Endothelial cell of umbilical vein (primary cell): ENCODE measurements at regions not wholly inside any gene's neighbourhood (a gene's known extent, or its start where the extent isn't known, plus 50 kb on each side); places are given as distances from the start of the nearest gene placed in this dataset.

Experiments
- BruUV-seq: library from RNA; stranded (reverse); fragments of 400-500 nt; replicated peaks from 2 replicates; lab custom pipeline; 2021; lab: Mats Ljungman, UMichigan
- CTCF ChIA-PET: fragments of 300-600, 350-600 bp; sonication (Branson Sonifier 250); formaldehyde crosslinking; loops from one replicate; lab custom pipeline; 2021; ENCODE audit warnings: antibody characterized with exemption, inconsistent platforms; lab: Charles Lee
- POLR2A ChIA-PET: fragments of 300-600, 350-600 bp; sonication (Branson Sonifier 250); formaldehyde crosslinking; loops from one replicate; lab custom pipeline; 2021; ENCODE audit warnings: antibody characterized with exemption, inconsistent platforms; lab: Charles Lee
- DNase-seq: peaks from one replicate; pipeline ENCODE4 v3.0.0-alpha.2; 2011; ENCODE audit warnings: low read depth, low spot score
- FAIRE-seq: peaks from 2 replicates; lab custom pipeline; 2011; peaks lifted over from hg19 to GRCh38; lab: Jason Lieb, UNC
- H2AFZ ChIP-seq: 2 replicates; pipeline ENCODE4 v1.6.0; 2012; ENCODE audit warnings: low read depth, low read length, control low read depth, inconsistent platforms
- H3K27ac ChIP-seq: 2 replicates; pipeline ENCODE4 v1.5.1; 2011; ENCODE audit warnings: low read depth, mild to moderate bottlenecking, control low read depth, low read length, moderate library complexity; ENCODE audit not compliant: insufficient read depth
- H3K27me3 ChIP-seq, 2 experiments: 2 replicates each; pipeline versions ENCODE4 v1.6.0 to v1.6.1; 2011; ENCODE audit warnings: low read length in 2 of 2, mixed read lengths in 1 of 2; ENCODE audit not compliant: control insufficient read depth in 2 of 2, insufficient read depth in 2 of 2
- H3K36me3 ChIP-seq, 2 experiments: 2 replicates in 1 of 2; 3 replicates in 1 of 2; pipeline ENCODE4 v1.5.1; 2011; ENCODE audit warnings: low read length in 2 of 2, mild to moderate bottlenecking in 1 of 2, moderate library complexity in 1 of 2; ENCODE audit not compliant: control insufficient read depth in 2 of 2, insufficient read depth in 2 of 2; ENCODE audit errors: extremely low read depth in 1 of 2
- H3K4me1 ChIP-seq: 3 replicates; pipeline ENCODE4 v1.5.1; 2011; ENCODE audit warnings: mild to moderate bottlenecking, low read length; ENCODE audit not compliant: control insufficient read depth, insufficient read depth; ENCODE audit errors: extremely low read depth
- H3K4me2 ChIP-seq: 2 replicates; pipeline ENCODE4 v1.6.1; 2011; ENCODE audit warnings: low read length, control low read depth, mixed read lengths; ENCODE audit not compliant: insufficient read depth
- H3K4me3 ChIP-seq, 3 experiments: fragments of 200-600 bp in 1 of 3; sonication (generic), shearing (Covaris generic) in 1 of 3; replicated peaks in 1 of 3; 2 replicates each; pipeline ENCODE4 v1.5.1; 2011 to 2016; ENCODE audit warnings: control low read depth in 3 of 3, low read length in 3 of 3, mild to moderate bottlenecking in 2 of 3, inconsistent platforms in 1 of 3, low read depth in 1 of 3, moderate library complexity in 1 of 3; ENCODE audit not compliant: insufficient read depth in 1 of 3
- H3K79me2 ChIP-seq: 2 replicates; pipeline ENCODE4 v1.6.0; 2012; ENCODE audit warnings: low read length, inconsistent platforms; ENCODE audit not compliant: control insufficient read depth, insufficient read depth
- H3K9ac ChIP-seq: replicated peaks from 2 replicates; pipeline ENCODE3; 2011; ENCODE audit warnings: low read length, control low read depth; ENCODE audit not compliant: insufficient read depth; ENCODE audit errors: extremely low read depth
- H3K9me1 ChIP-seq: replicated peaks from 3 replicates; pipeline ENCODE4 v1.6.0; 2011; ENCODE audit warnings: mild to moderate bottlenecking, low read length; ENCODE audit not compliant: control insufficient read depth, insufficient read depth; ENCODE audit errors: extremely low read depth
- H3K9me3 ChIP-seq: replicated peaks from 2 replicates; pipeline ENCODE4 v1.5.1; 2012; ENCODE audit warnings: low read length, inconsistent platforms; ENCODE audit not compliant: control insufficient read depth, insufficient read depth
- H4K20me1 ChIP-seq: replicated peaks from 2 replicates; pipeline ENCODE3; 2011; ENCODE audit warnings: mild to moderate bottlenecking, low read length; ENCODE audit not compliant: control insufficient read depth, insufficient read depth; ENCODE audit errors: extremely low read depth
- CTCF ChIP-seq, 2 donors: IDR thresholded peaks; 1 replicate in 1 of 2; 2 replicates in 1 of 2; pipeline ENCODE4 v1.5.1; 2011; ENCODE audit warnings: low read length in 2 of 2, mild to moderate bottlenecking in 2 of 2, moderate library complexity in 2 of 2, control low read depth in 1 of 2, inconsistent platforms in 1 of 2, low read depth in 1 of 2; ENCODE audit not compliant: insufficient read depth in 1 of 2; ENCODE audit errors: extremely low read depth in 1 of 2
- EZH2 ChIP-seq: IDR thresholded peaks from 2 replicates; pipeline ENCODE4 v1.6.1; 2012; ENCODE audit warnings: borderline replicate concordance, low read depth, mild to moderate bottlenecking, moderate library complexity, low read length, inconsistent platforms; ENCODE audit not compliant: severe bottlenecking
- FOS ChIP-seq: IDR thresholded peaks from 2 replicates; pipeline ENCODE4 v1.6.1; 2011; ENCODE audit warnings: mild to moderate bottlenecking, low read length, moderate library complexity, borderline replicate concordance; ENCODE audit not compliant: insufficient read depth
- GATA2 ChIP-seq: IDR thresholded peaks from 2 replicates; pipeline ENCODE4 v1.7.0; 2011; ENCODE audit warnings: low read depth, mild to moderate bottlenecking, moderate library complexity, mixed read lengths, low read length; ENCODE audit not compliant: insufficient read length, insufficient read depth
- JUN ChIP-seq: IDR thresholded peaks from 2 replicates; pipeline ENCODE4 v1.6.1; 2011; ENCODE audit warnings: borderline replicate concordance, low read depth; ENCODE audit not compliant: insufficient read length, insufficient read depth
- MYC ChIP-seq: IDR thresholded peaks from one replicate; pipeline ENCODE4 v1.6.1; 2011; ENCODE audit warnings: mild to moderate bottlenecking, low read depth, low read length
- POLR2A ChIP-seq: IDR thresholded peaks from 2 replicates; pipeline ENCODE4 v1.6.1; 2012; ENCODE audit warnings: low read depth, mild to moderate bottlenecking, control low read depth, low read length
- POLR2AphosphoS5 ChIP-seq: IDR thresholded peaks from 2 replicates; pipeline ENCODE4 v1.6.1; 2012; ENCODE audit warnings: low read depth, mild to moderate bottlenecking, control low read depth, low read length, moderate library complexity; ENCODE audit not compliant: insufficient read depth
- dilution Hi-C: fragments of 300-500 bp; cut with MboI; formaldehyde crosslinking; loops from one replicate; pipeline ENCODE4 v1.15.0; 2019; ENCODE audit warnings: low sequenced_read_pairs; ENCODE audit not compliant: extremely low pct_ligation_motif_present
- intact Hi-C: fragments of 100-400 bp; cut with micrococcal nuclease; formaldehyde crosslinking; loops from one replicate; pipeline ENCODE4 v1.10.0; 2022
- TF ChIP-seq, protein P1 (sequence below): IDR thresholded peaks from 2 replicates; pipeline ENCODE4 v1.6.1; 2011; ENCODE audit not compliant: insufficient read depth, insufficient read length

DNA sequence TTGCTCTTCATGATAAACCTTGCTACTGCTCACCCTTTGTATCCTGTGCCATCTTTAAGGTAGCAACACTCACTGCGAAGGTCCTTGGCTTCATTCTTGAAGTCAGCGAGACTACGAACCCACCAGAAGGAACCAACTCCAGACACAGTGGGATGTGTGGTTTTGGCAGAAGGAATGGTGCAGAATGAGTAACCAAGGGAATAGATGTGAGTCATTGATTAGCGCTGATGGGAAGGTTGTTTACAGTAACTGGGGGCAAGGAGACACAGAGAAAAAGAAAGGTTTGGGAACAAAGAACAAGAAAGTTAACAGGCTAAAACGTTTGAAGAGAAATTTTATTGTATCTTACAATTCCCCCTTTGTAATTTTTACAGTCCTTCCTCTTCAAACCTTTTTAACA lies 266.1 kb upstream of the AMELY start:
- no peaks in the 10 kb centered on the region for H3K9me3 ChIP-seq
- no peak overlapping the region for H3K4me2 ChIP-seq
- H3K27me3 ChIP-seq = no peaks in the 10 kb centered on the region
- DNase-seq (no peak), FAIRE-seq (no peak)
- H3K4me3 ChIP-seq = no peak overlapping the region
- TF ChIP-seq POLR2AphosphoS5 = no peak
- no peak for TF ChIP-seq POLR2A
- no peak for TF ChIP-seq EZH2
- no peaks in the 10 kb centered on the region for H4K20me1 ChIP-seq
- dilution Hi-C loops = no loop called here
- no peak overlapping the region for H3K27ac ChIP-seq
- intact Hi-C loops = no loop called here
- POLR2A ChIA-PET = no interaction called here
- no peaks in the 10 kb centered on the region for H3K4me1 ChIP-seq
- no peaks in the 10 kb centered on the region for H3K9me1 ChIP-seq
- BruUV-seq = no TSS peak
- no peak overlapping the region for H3K9ac ChIP-seq
- H2AFZ ChIP-seq = no peak overlapping the region
- CTCF ChIA-PET = no interaction called here
- no peaks in the 10 kb centered on the region for H3K79me2 ChIP-seq
- no peaks in the 10 kb centered on the region for H3K36me3 ChIP-seq

DNA sequence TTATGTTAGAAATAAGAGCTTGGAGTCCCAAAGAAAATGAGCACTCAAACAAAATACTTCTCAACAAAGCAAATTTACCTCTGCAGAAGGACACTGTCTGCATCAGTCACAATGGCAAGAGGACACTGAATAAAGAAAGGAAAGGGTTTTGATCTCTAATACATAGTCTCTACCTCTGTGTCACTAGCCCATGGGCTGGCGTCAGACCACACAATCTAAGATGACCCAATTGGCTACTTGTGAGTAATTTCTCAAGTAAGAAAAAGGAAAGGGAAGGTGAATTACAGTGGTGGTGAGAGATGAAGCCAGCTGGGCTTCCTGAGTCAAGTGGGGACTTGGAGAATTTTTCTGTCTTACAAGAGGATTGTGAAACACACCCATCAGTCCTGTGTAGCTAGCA lies 257.9 kb upstream of the AMELY start:
- no peaks in the 10 kb centered on the region for H3K9me1 ChIP-seq
- H2AFZ ChIP-seq = no peak overlapping the region
- no peaks in the 10 kb centered on the region for H3K4me1 ChIP-seq
- H3K36me3 ChIP-seq = no peaks in the 10 kb centered on the region
- H3K27ac ChIP-seq = no peak overlapping the region
- TF ChIP-seq POLR2A (no peak), FOS (no peak), MYC (no peak), POLR2AphosphoS5 (no peak), EZH2 (no peak), GATA2 (no peak), JUN (no peak), CTCF (IDR thresholded peaks at IDR 0.05; ENCODE audit: extremely low read depth in 1 of 2, insufficient read depth in 1 of 2, low read depth in 1 of 2, low read length in 2 of 2) (no peak)
- TF ChIP-seq, protein P1, sequence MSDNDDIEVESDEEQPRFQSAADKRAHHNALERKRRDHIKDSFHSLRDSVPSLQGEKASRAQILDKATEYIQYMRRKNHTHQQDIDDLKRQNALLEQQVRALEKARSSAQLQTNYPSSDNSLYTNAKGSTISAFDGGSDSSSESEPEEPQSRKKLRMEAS = no peak
- H3K4me3 ChIP-seq = no peak overlapping the region
- no peak for FAIRE-seq
- H3K79me2 ChIP-seq = no peaks in the 10 kb centered on the region
- ChIA-PET CTCF (no interaction called here), POLR2A (no interaction called here)
- intact Hi-C loops = no loop called here
- no peaks in the 10 kb centered on the region for H3K9me3 ChIP-seq
- H3K4me2 ChIP-seq = no peak overlapping the region
- BruUV-seq = no TSS peak
- dilution Hi-C loops = no loop called here
- no peak overlapping the region for H3K9ac ChIP-seq
- DNase-seq = no peak
- H4K20me1 ChIP-seq = no peaks in the 10 kb centered on the region
- no peaks in the 10 kb centered on the region for H3K27me3 ChIP-seq
